ENCODE measurements at regions not wholly inside any gene's neighbourhood (a gene's known extent, or its start where the extent isn't known, plus 50 kb on each side); places are given as distances from the start of the nearest gene placed in this dataset.

DNA sequence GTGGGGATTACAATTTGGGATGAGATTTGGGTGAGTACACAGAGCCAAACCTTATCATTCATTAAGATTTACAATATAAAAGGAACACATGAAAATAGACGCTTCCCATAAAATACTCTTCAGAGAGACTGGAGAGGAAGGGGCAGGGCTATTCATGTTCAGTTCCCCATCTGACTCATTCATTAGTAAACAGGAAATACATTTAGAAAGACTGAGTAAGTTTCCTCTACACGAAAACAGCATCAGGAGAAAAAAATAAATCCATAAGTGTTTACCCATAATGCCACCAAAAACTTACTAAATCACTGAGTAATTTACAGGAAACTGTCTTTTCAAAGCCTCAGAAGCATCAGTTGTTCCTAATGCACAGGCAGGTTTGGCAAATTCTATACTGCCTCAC lies 255.4 kb upstream of the CXorf51A start:
- dilution Hi-C loops (cut with HindIII; ENCODE audit: low sequenced_read_pairs, unreplicated experiment): no loop called here
- no peak overlapping the region for H2AK5ac ChIP-seq (ENCODE audit: low read depth, low read length)
- H3K4me3 ChIP-seq (ENCODE audit: insufficient read depth, low read depth, low read length): no peak overlapping the region
- H4K91ac ChIP-seq (ENCODE audit: insufficient read depth, low read depth, low read length): no peak overlapping the region
- H2BK120ac ChIP-seq (ENCODE audit: low read depth, low read length): no peak overlapping the region
- no peak overlapping the region for H4K8ac ChIP-seq (ENCODE audit: low read depth in 2 of 2, low read length in 2 of 2)
- H3K27me3 ChIP-seq (ENCODE audit: control insufficient read depth, insufficient read depth, low read length): no peaks in the 10 kb centered on the region
- H3K14ac ChIP-seq (replicated peaks; ENCODE audit: low read depth, low read length): no peak overlapping the region
- in situ Hi-C loops (cut with MboI; ENCODE audit: low sequenced_read_pairs): no loop called here
- no peaks in the 10 kb centered on the region for H3K36me3 ChIP-seq (ENCODE audit: control insufficient read depth, insufficient read depth, low read length)
- H3K27ac ChIP-seq (ENCODE audit: insufficient read depth, low read length): no peak overlapping the region
- H3K4me2 ChIP-seq (ENCODE audit: low read depth, low read length): no peak overlapping the region
- no peak overlapping the region for H3K23ac ChIP-seq (ENCODE audit: low read depth, low read length)
- CTCF ChIA-PET: no interaction called here
- H2AFZ ChIP-seq (replicated peaks; ENCODE audit: low read length, poor library complexity): no peak overlapping the region
- no peak overlapping the region for H3K56ac ChIP-seq (ENCODE audit: extremely low read depth, insufficient read depth, low read length)
- H3K18ac ChIP-seq (ENCODE audit: low read depth, low read length): no peak overlapping the region
- H3K79me1 ChIP-seq (ENCODE audit: low read depth in 1 of 2, low read length in 2 of 2): no peaks in the 10 kb centered on the region
- H4K5ac ChIP-seq (ENCODE audit: low read depth, low read length): no peak overlapping the region
- no peak overlapping the region for H2BK5ac ChIP-seq (ENCODE audit: low read depth, low read length, poor library complexity, severe bottlenecking)
- no peak for DNase-seq
- no peaks in the 10 kb centered on the region for H3K9me3 ChIP-seq (ENCODE audit: control insufficient read depth, insufficient read depth, low read length)
- H4K20me1 ChIP-seq (ENCODE audit: insufficient read depth, low read length): no peaks in the 10 kb centered on the region
- POLR2A ChIA-PET (ENCODE audit: unreplicated experiment): no interaction called here
- TF ChIP-seq NFE2L2 (IDR thresholded peaks at IDR 0.05; ENCODE audit: low read depth, low read length) (no peak), CEBPB (IDR thresholded peaks at IDR 0.05; ENCODE audit: low read depth, low read length) (no peak), POLR2A (IDR thresholded peaks at IDR 0.05; ENCODE audit: low read depth, low read length) (no peak), MXI1 (IDR thresholded peaks at IDR 0.05; ENCODE audit: borderline replicate concordance, low read depth, low read length) (no peak), FOS (IDR thresholded peaks at IDR 0.05; ENCODE audit: low read depth, low read length) (no peak), MAFK (IDR thresholded peaks at IDR 0.05; ENCODE audit: low read depth, low read length) (no peak), RCOR1 (IDR thresholded peaks at IDR 0.05; ENCODE audit: insufficient replicate concordance, low read length) (no peak)
- TF ChIP-seq, protein P1, sequence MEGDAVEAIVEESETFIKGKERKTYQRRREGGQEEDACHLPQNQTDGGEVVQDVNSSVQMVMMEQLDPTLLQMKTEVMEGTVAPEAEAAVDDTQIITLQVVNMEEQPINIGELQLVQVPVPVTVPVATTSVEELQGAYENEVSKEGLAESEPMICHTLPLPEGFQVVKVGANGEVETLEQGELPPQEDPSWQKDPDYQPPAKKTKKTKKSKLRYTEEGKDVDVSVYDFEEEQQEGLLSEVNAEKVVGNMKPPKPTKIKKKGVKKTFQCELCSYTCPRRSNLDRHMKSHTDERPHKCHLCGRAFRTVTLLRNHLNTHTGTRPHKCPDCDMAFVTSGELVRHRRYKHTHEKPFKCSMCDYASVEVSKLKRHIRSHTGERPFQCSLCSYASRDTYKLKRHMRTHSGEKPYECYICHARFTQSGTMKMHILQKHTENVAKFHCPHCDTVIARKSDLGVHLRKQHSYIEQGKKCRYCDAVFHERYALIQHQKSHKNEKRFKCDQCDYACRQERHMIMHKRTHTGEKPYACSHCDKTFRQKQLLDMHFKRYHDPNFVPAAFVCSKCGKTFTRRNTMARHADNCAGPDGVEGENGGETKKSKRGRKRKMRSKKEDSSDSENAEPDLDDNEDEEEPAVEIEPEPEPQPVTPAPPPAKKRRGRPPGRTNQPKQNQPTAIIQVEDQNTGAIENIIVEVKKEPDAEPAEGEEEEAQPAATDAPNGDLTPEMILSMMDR (conservative IDR thresholded peaks at IDR 0.05; ENCODE audit: low read depth, low read length): no peak
- no CpG with 5 or more reads among the region's 2 CpGs for WGBS, 2 experiments (ENCODE audit: extremely low coverage in 2 of 2, insufficient read length in 1 of 2)
- H3K4ac ChIP-seq (ENCODE audit: low read depth, low read length): no peak overlapping the region
- no peaks in the 10 kb centered on the region for H3K4me1 ChIP-seq (ENCODE audit: control insufficient read depth, insufficient read depth, low read length)
- H2AK9ac ChIP-seq (replicated peaks; ENCODE audit: low read depth, low read length, poor library complexity): no peak overlapping the region
- H3K9me1 ChIP-seq (ENCODE audit: insufficient read depth, low read length): no peaks in the 10 kb centered on the region
- intact Hi-C loops (cut with micrococcal nuclease): no loop called here
- no peak for ATAC-seq (ENCODE audit: low read depth)
- no peak overlapping the region for H2BK20ac ChIP-seq (ENCODE audit: low read depth, low read length)
- BruUV-seq (replicated peaks): no TSS peak
- no peak overlapping the region for H2BK15ac ChIP-seq (ENCODE audit: low read depth, low read length)
- no peak overlapping the region for H3K9ac ChIP-seq (ENCODE audit: low read depth, low read length)
